ENCODE measurements at regions not wholly inside any gene's neighbourhood (a gene's known extent, or its start where the extent isn't known, plus 50 kb on each side); places are given as distances from the start of the nearest gene placed in this dataset.

DNA sequence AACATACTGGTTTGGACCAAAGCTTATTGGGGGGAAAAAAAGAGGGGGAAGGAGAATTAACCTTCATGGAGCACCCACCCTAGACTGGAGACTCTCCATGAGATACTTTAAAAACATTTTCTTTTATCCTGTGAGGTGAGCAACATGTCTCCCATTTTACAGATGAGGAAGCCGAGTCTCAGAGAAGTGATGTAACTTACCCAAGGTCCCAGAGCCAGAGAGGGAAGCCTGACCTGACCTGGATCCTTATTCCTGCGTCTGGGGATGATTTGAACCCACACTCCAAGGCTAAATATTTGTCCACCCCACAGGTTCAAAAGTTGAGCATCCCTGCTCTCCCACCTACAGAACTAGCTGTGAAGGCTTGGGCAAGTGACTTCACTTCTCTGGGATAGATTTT is 137.9 kb upstream of the JUN start:
- Histone ChIP-seq H3K36me3 (ENCODE audit: control insufficient read depth in 2 of 4, insufficient read depth in 4 of 4, low read length in 3 of 4) (no peaks in the 10 kb centered on the region), H3K79me2 (ENCODE audit: control insufficient read depth in 1 of 2, insufficient read depth in 2 of 2, low read length in 2 of 2) (no peaks in the 10 kb centered on the region), H3K4ac (replicated peaks; ENCODE audit: insufficient read length, low read depth, low read length) (no peak overlapping the region), H3K27me3 (replicated peaks in 1 of 4; ENCODE audit: control insufficient read depth in 3 of 4, extremely low read depth in 1 of 4, insufficient read depth in 3 of 4, low read length in 3 of 4) (no peaks in the 10 kb centered on the region), H2BK12ac (ENCODE audit: low read depth, low read length) (no peak overlapping the region), H4K91ac (replicated peaks; ENCODE audit: insufficient read length, low read length) (no peak overlapping the region), H4K20me1 (replicated peaks in 1 of 2; ENCODE audit: control insufficient read depth in 1 of 2, insufficient read depth in 2 of 2, low read length in 2 of 2) (no peaks in the 10 kb centered on the region), H2AFZ (ENCODE audit: low read length) (no peak overlapping the region), H3K4me1 (replicated peaks in 1 of 4; ENCODE audit: control insufficient read depth in 3 of 4, insufficient read depth in 4 of 4, low read length in 3 of 4) (no peaks in the 10 kb centered on the region), H2AK5ac (ENCODE audit: low read depth, low read length) (no peak overlapping the region), H3K4me3 (ENCODE audit: extremely low read depth in 1 of 4, insufficient read depth in 2 of 4, low read depth in 3 of 4, low read length in 4 of 4) (no peak overlapping the region), H3K27ac (ENCODE audit: low read depth, low read length) (no peak overlapping the region), H2BK5ac (ENCODE audit: low read depth, low read length) (no peak overlapping the region), H2BK20ac (ENCODE audit: low read length) (no peak overlapping the region), H3K79me1 (ENCODE audit: low read depth, low read length) (no peaks in the 10 kb centered on the region), H4K5ac (ENCODE audit: insufficient read length, low read depth, low read length) (no peak overlapping the region), H3K14ac (ENCODE audit: insufficient read length) (no peak overlapping the region), H3K9me3 (ENCODE audit: insufficient read depth in 2 of 2, low read depth in 1 of 2, low read length in 1 of 2) (no peaks in the 10 kb centered on the region), H3K56ac (replicated peaks; ENCODE audit: insufficient read length, low read depth, low read length) (no peak overlapping the region), H3K9ac (replicated peaks in 1 of 4; ENCODE audit: extremely low read depth in 1 of 4, low read depth in 3 of 4, low read length in 3 of 4) (no peak overlapping the region), H2BK120ac (replicated peaks; ENCODE audit: low read depth, low read length) (no peak overlapping the region), H2BK15ac (ENCODE audit: low read length) (no peak overlapping the region), H3K23ac (ENCODE audit: insufficient read length) (no peak overlapping the region), H3K4me2 (ENCODE audit: insufficient read depth in 1 of 2, low read depth in 2 of 2, low read length in 2 of 2) (no peak overlapping the region), H3K18ac (ENCODE audit: extremely low read depth, low read length) (no peak overlapping the region), H3K23me2 (ENCODE audit: low read depth, low read length) (no peaks in the 10 kb centered on the region; the same call in 1 of the 2 replicates), H4K8ac (ENCODE audit: extremely low read depth, insufficient read depth, low read length) (no peak overlapping the region)
- FAIRE-seq (no peak), DNase-seq (ENCODE audit: low read depth in 1 of 2, low spot score in 2 of 2) (no peak)
- POLR2A ChIA-PET (ENCODE audit: partially characterized antibody): no interaction called here
- CTCF ChIA-PET (ENCODE audit: partially characterized antibody): interaction anchor here (0.9 to 1.1 kb wide), 2 partner anchors 9 to 155 kb away, joined by 3 read pairs; no protein-coding TSS in a partner anchor
- 86% methylated on average over 2 of the region's 2 CpGs; no CpG with 5 or more reads in 1 of the 2 experiments for WGBS, 2 experiments (ENCODE audit: extremely low coverage in 1 of 2, insufficient coverage in 1 of 2, insufficient read length in 1 of 2, insufficient replicate concordance in 2 of 2, low coverage in 1 of 2, low lambda C conversion rate in 2 of 2, missing lambda C conversion rate in 1 of 2)
- TF ChIP-seq, protein P1, sequence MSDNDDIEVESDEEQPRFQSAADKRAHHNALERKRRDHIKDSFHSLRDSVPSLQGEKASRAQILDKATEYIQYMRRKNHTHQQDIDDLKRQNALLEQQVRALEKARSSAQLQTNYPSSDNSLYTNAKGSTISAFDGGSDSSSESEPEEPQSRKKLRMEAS (IDR thresholded peaks at IDR 0.05): no peak
- TF ChIP-seq, protein P2, sequence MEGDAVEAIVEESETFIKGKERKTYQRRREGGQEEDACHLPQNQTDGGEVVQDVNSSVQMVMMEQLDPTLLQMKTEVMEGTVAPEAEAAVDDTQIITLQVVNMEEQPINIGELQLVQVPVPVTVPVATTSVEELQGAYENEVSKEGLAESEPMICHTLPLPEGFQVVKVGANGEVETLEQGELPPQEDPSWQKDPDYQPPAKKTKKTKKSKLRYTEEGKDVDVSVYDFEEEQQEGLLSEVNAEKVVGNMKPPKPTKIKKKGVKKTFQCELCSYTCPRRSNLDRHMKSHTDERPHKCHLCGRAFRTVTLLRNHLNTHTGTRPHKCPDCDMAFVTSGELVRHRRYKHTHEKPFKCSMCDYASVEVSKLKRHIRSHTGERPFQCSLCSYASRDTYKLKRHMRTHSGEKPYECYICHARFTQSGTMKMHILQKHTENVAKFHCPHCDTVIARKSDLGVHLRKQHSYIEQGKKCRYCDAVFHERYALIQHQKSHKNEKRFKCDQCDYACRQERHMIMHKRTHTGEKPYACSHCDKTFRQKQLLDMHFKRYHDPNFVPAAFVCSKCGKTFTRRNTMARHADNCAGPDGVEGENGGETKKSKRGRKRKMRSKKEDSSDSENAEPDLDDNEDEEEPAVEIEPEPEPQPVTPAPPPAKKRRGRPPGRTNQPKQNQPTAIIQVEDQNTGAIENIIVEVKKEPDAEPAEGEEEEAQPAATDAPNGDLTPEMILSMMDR (IDR thresholded peaks at IDR 0.05; ENCODE audit: control extremely low read depth in 1 of 3, insufficient read depth in 1 of 3, low read depth in 1 of 3, low read length in 3 of 3): no peak
- no peak for TF ChIP-seq CBX8 (IDR thresholded peaks at IDR 0.05; ENCODE audit: borderline replicate concordance, low read depth, low read length)
- no peak for TF ChIP-seq BCL11A (IDR thresholded peaks at IDR 0.05; ENCODE audit: low read depth in 2 of 2, low read length in 2 of 2)
- no peak for TF ChIP-seq JUND (IDR thresholded peaks at IDR 0.05; ENCODE audit: low read length)
- no peak for TF ChIP-seq HDAC6 (IDR thresholded peaks at IDR 0.05; ENCODE audit: low read depth, low read length)
- TF ChIP-seq, protein P3, sequence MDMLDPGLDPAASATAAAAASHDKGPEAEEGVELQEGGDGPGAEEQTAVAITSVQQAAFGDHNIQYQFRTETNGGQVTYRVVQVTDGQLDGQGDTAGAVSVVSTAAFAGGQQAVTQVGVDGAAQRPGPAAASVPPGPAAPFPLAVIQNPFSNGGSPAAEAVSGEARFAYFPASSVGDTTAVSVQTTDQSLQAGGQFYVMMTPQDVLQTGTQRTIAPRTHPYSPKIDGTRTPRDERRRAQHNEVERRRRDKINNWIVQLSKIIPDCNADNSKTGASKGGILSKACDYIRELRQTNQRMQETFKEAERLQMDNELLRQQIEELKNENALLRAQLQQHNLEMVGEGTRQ (IDR thresholded peaks at IDR 0.05; ENCODE audit: low read length): no peak
- no peak for TF ChIP-seq POLR2AphosphoS5 (IDR thresholded peaks at IDR 0.05; ENCODE audit: low read depth, low read length)
- TF ChIP-seq SP1 (IDR thresholded peaks at IDR 0.05; ENCODE audit: low read depth, low read length): no peak

Measured in H1 (cell line).